HFFc6 (cell line): ENCODE measurements at regions not wholly inside any gene's neighbourhood (a gene's known extent, or its start where the extent isn't known, plus 50 kb on each side); places are given as distances from the start of the nearest gene placed in this dataset.

Experiments used
- DNase-seq: peaks from one replicate; pipeline ENCODE4 v3.0.0-alpha.2; 2018
- H3K27ac Mint-ChIP-seq: 2 replicates; pipeline ENCODE4 v1.8.0; 2020; ENCODE audit warnings: mild to moderate bottlenecking, mixed read lengths
- H3K27me3 Mint-ChIP-seq: 2 replicates; pipeline ENCODE4 v1.8.0; 2021; ENCODE audit warnings: mild to moderate bottlenecking, moderate library complexity, mixed read lengths; ENCODE audit not compliant: insufficient read depth
- H3K36me3 Mint-ChIP-seq: 2 replicates; pipeline ENCODE4 v1.8.0; 2021; ENCODE audit warnings: low read depth, mixed read lengths
- H3K4me1 Mint-ChIP-seq: 2 replicates; pipeline ENCODE4 v1.8.0; 2020; ENCODE audit warnings: low read depth, mixed read lengths
- H3K4me3 Mint-ChIP-seq: 2 replicates; pipeline ENCODE4 v1.8.0; 2020; ENCODE audit warnings: mild to moderate bottlenecking, moderate library complexity, mixed read lengths
- H3K9me3 Mint-ChIP-seq: 2 replicates; pipeline ENCODE4 v1.8.0; 2020; ENCODE audit warnings: mild to moderate bottlenecking, mixed read lengths
- CTCF ChIP-seq: fragments of 200-600 bp; sonication (generic); IDR thresholded peaks from 2 replicates; pipeline ENCODE4 v1.5.0; 2021; ENCODE audit warnings: antibody characterized with exemption, mild to moderate bottlenecking

GRCh38 chr4:151471728-151472127 lies 62.8 kb downstream of the FHIP1A start:
- no peaks in the 10 kb centered on the region for H3K9me3 Mint-ChIP-seq
- no peak overlapping the region for H3K27ac Mint-ChIP-seq
- TF ChIP-seq CTCF, result no peak
- no peaks in the 10 kb centered on the region for H3K36me3 Mint-ChIP-seq
- no peaks in the 10 kb centered on the region; the same call in 1 of the 2 replicates for H3K27me3 Mint-ChIP-seq
- no peak for DNase-seq
- no peak overlapping the region for H3K4me3 Mint-ChIP-seq
- peaks cover 35% of the 10 kb centered on the region for H3K4me1 Mint-ChIP-seq

- no peaks in the 10 kb centered on the region for H3K9me3 Mint-ChIP-seq
- no peaks in the 10 kb centered on the region; the same call in 1 of the 2 replicates for H3K27me3 Mint-ChIP-seq
- H3K36me3 Mint-ChIP-seq, result no peaks in the 10 kb centered on the region
- no peak for DNase-seq
- peaks cover 35% of the 10 kb centered on the region for H3K4me1 Mint-ChIP-seq
- TF ChIP-seq CTCF, result no peak
- H3K27ac Mint-ChIP-seq, result no peak overlapping the region
- H3K4me3 Mint-ChIP-seq, result no peak overlapping the region
Observed at GRCh38 chr4:151472297-151472696, 63.3 kb downstream of the FHIP1A start.

- TF ChIP-seq CTCF, result no peak
- Mint-ChIP-seq H3K4me1 (peaks cover 35% of the 10 kb centered on the region), H3K9me3 (no peaks in the 10 kb centered on the region), H3K27me3 (no peaks in the 10 kb centered on the region; the same call in 1 of the 2 replicates), H3K4me3 (no peak overlapping the region), H3K36me3 (no peaks in the 10 kb centered on the region), H3K27ac (no peak overlapping the region)
- DNase-seq, result no peak
Observed at GRCh38 chr4:151472711-151473110, 63.7 kb downstream of the FHIP1A start.

GRCh38 chr4:151473521-151474097 lies 64.6 kb downstream of the FHIP1A start:
- H3K4me3 Mint-ChIP-seq, result no peak overlapping the region
- H3K27ac Mint-ChIP-seq, result no peak overlapping the region
- H3K9me3 Mint-ChIP-seq, result no peaks in the 10 kb centered on the region
- H3K36me3 Mint-ChIP-seq, result no peaks in the 10 kb centered on the region
- DNase-seq, result no peak
- TF ChIP-seq CTCF, result no peak
- H3K27me3 Mint-ChIP-seq, result no peaks in the 10 kb centered on the region; the same call in 1 of the 2 replicates
- H3K4me1 Mint-ChIP-seq, result peaks cover 33% of the 10 kb centered on the region

GRCh38 chr4:151475035-151475714 lies 66.2 kb downstream of the FHIP1A start:
- no peaks in the 10 kb centered on the region; the same call in 1 of the 2 replicates for H3K27me3 Mint-ChIP-seq
- no peak for TF ChIP-seq CTCF
- H3K4me1 Mint-ChIP-seq, result peaks cover 18% of the 10 kb centered on the region
- no peak overlapping the region for H3K27ac Mint-ChIP-seq
- no peaks in the 10 kb centered on the region for H3K9me3 Mint-ChIP-seq
- H3K4me3 Mint-ChIP-seq, result no peak overlapping the region; the same call in 1 of the 2 replicates
- no peaks in the 10 kb centered on the region for H3K36me3 Mint-ChIP-seq
- no peak for DNase-seq
